ENCODE measurements at regions not wholly inside any gene's neighbourhood (a gene's known extent, or its start where the extent isn't known, plus 50 kb on each side); places are given as distances from the start of the nearest gene placed in this dataset.
A peak's percentile ranks its signal among the peaks of the same experiment; 100 is the strongest.

- no peak for DNase-seq
Measured at GRCh38 chr4:156217236-156217635, 263.6 kb upstream of the CTSO start.

GRCh38 chr4:156201050-156201449, 247.4 kb upstream of the CTSO start:
- no peak for DNase-seq

- DNase-seq: no peak
Measured at GRCh38 chr4:156198511-156198910, 244.8 kb upstream of the CTSO start.

GRCh38 chr4:156197216-156197615, 243.6 kb upstream of the CTSO start:
- DNase-seq: no peak

- DNase-seq: no peak
Measured at GRCh38 chr4:156196722-156197121, 243.1 kb upstream of the CTSO start.

- DNase-seq: no peak
Measured at GRCh38 chr4:156195914-156196313, 242.2 kb upstream of the CTSO start.

- no peak for DNase-seq
Measured at GRCh38 chr4:156194896-156195295, 241.2 kb upstream of the CTSO start.

- peak; percentile 28 for DNase-seq
Measured at GRCh38 chr4:156193800-156194199, 240.1 kb upstream of the CTSO start.

GRCh38 chr4:156193106-156193505, 239.4 kb upstream of the CTSO start:
- DNase-seq: peak; percentile 11

- no peak for DNase-seq
Measured at GRCh38 chr4:156192033-156192432, 238.4 kb upstream of the CTSO start.

- DNase-seq: no peak
Measured at GRCh38 chr4:156191044-156191781, 237.5 kb upstream of the CTSO start.

GRCh38 chr4:156190615-156191014, 236.9 kb upstream of the CTSO start:
- peak; percentile 86 for DNase-seq

GRCh38 chr4:156188596-156188995, 234.9 kb upstream of the CTSO start:
- DNase-seq: no peak

GRCh38 chr4:156186111-156186510, 232.4 kb upstream of the CTSO start:
- DNase-seq: peak; percentile 53

- no peak for DNase-seq
Measured at GRCh38 chr4:156185514-156186055, 231.9 kb upstream of the CTSO start.

GRCh38 chr4:156182269-156182668, 228.6 kb upstream of the CTSO start:
- no peak for DNase-seq

GRCh38 chr4:156177941-156178340, 224.3 kb upstream of the CTSO start:
- no peak for DNase-seq

GRCh38 chr4:156176896-156177295, 223.2 kb upstream of the CTSO start:
- no peak for DNase-seq

- DNase-seq: no peak
Measured at GRCh38 chr4:156173937-156174336, 220.3 kb upstream of the CTSO start.

- DNase-seq: no peak
Measured at GRCh38 chr4:156173486-156173885, 219.8 kb upstream of the CTSO start.

- DNase-seq: peak; percentile 26
Measured at GRCh38 chr4:156169861-156170260, 216.2 kb upstream of the CTSO start.

GRCh38 chr4:156169011-156169410, 215.3 kb upstream of the CTSO start:
- DNase-seq: peak; percentile 82

GRCh38 chr4:156168288-156168687, 214.6 kb upstream of the CTSO start:
- DNase-seq: no peak

GRCh38 chr4:156158747-156159146, 205.1 kb upstream of the CTSO start:
- DNase-seq: no peak

- DNase-seq: no peak
Measured at GRCh38 chr4:156154978-156155377, 201.3 kb upstream of the CTSO start.
